H9 (cell line): ENCODE measurements at regions not wholly inside any gene's neighbourhood (a gene's known extent, or its start where the extent isn't known, plus 50 kb on each side); places are given as distances from the start of the nearest gene placed in this dataset.

Source experiments
- DNase-seq: peaks from one replicate; pipeline ENCODE4 v3.0.0-alpha.2; 2017
- H2AFZ ChIP-seq: one replicate; pipeline ENCODE4 v1.6.1; 2013; ENCODE audit warnings: mild to moderate bottlenecking, low read length, control low read depth, moderate library complexity
- H2AK5ac ChIP-seq: 2 replicates; pipeline ENCODE4 v1.6.1; 2013; ENCODE audit warnings: low read length, control low read depth, mixed read lengths; ENCODE audit not compliant: insufficient read length
- H2BK120ac ChIP-seq: one replicate; pipeline ENCODE4 v1.6.1; 2013; ENCODE audit warnings: low read depth, mild to moderate bottlenecking, low read length, control low read depth, inconsistent platforms; ENCODE audit not compliant: poor library complexity, severe bottlenecking
- H2BK12ac ChIP-seq: 2 replicates; pipeline ENCODE4 v1.6.1; 2013; ENCODE audit warnings: low read length, control low read depth, mixed read lengths, low read depth; ENCODE audit not compliant: insufficient read length
- H2BK15ac ChIP-seq: 2 replicates; pipeline ENCODE4 v1.6.1; 2013; ENCODE audit warnings: low read depth, low read length, control low read depth
- H2BK20ac ChIP-seq: one replicate; pipeline ENCODE4 v1.6.1; 2013; ENCODE audit warnings: low read depth, mild to moderate bottlenecking, low read length, control low read depth, inconsistent platforms; ENCODE audit not compliant: poor library complexity, severe bottlenecking
- H2BK5ac ChIP-seq: 2 replicates; pipeline ENCODE4 v1.6.1; 2013; ENCODE audit warnings: low read length, control low read depth, mixed read lengths; ENCODE audit not compliant: insufficient read length
- H3K14ac ChIP-seq: 2 replicates; pipeline ENCODE4 v1.6.1; 2013; ENCODE audit warnings: low read length, control low read depth; ENCODE audit not compliant: insufficient read depth
- H3K18ac ChIP-seq: 2 replicates; pipeline ENCODE4 v1.6.1; 2013; ENCODE audit warnings: low read depth, mild to moderate bottlenecking, mixed read lengths, low read length, control low read depth; ENCODE audit not compliant: insufficient read length
- H3K23ac ChIP-seq: 2 replicates; pipeline ENCODE4 v1.6.1; 2013; ENCODE audit warnings: low read length, control low read depth, mixed read lengths, low read depth; ENCODE audit not compliant: insufficient read length
- H3K23me2 ChIP-seq: 2 replicates; pipeline ENCODE4 v1.6.1; 2013; ENCODE audit warnings: low read depth, mild to moderate bottlenecking, mixed read lengths, low read length, control low read depth; ENCODE audit not compliant: insufficient read length, poor library complexity, severe bottlenecking
- H3K27ac ChIP-seq: 2 replicates; pipeline ENCODE4 v1.5.1; 2013; ENCODE audit warnings: low read length, control low read depth, mixed read lengths, low read depth; ENCODE audit not compliant: insufficient read length
- H3K27me3 ChIP-seq: 2 replicates; pipeline ENCODE4 v1.6.1; 2013; ENCODE audit warnings: low read length, control low read depth, inconsistent platforms; ENCODE audit not compliant: insufficient read depth
- H3K4ac ChIP-seq: 2 replicates; pipeline ENCODE4 v1.6.1; 2013; ENCODE audit warnings: low read depth, mild to moderate bottlenecking, control low read depth, inconsistent platforms, low read length, moderate library complexity
- H3K4me1 ChIP-seq: 2 replicates; pipeline ENCODE4 v1.6.1; 2013; ENCODE audit warnings: low read length, control low read depth, inconsistent platforms; ENCODE audit not compliant: insufficient read depth
- H3K4me2 ChIP-seq: 2 replicates; pipeline ENCODE4 v1.6.1; 2013; ENCODE audit warnings: low read length, control low read depth, mixed read lengths; ENCODE audit not compliant: insufficient read length, insufficient read depth
- H3K56ac ChIP-seq: 2 replicates; pipeline ENCODE4 v1.6.1; 2013; ENCODE audit warnings: low read depth, mild to moderate bottlenecking, mixed read lengths, low read length, control low read depth; ENCODE audit not compliant: insufficient read length
- H3K79me1 ChIP-seq: 2 replicates; pipeline ENCODE4 v1.6.1; 2013; ENCODE audit warnings: low read depth, mild to moderate bottlenecking, moderate library complexity, low read length, control low read depth, inconsistent platforms; ENCODE audit not compliant: insufficient read depth, poor library complexity, severe bottlenecking
- H3K79me2 ChIP-seq: 2 replicates; pipeline ENCODE4 v1.6.1; 2013; ENCODE audit warnings: low read length, control low read depth, inconsistent platforms; ENCODE audit not compliant: insufficient read depth
- H3K9ac ChIP-seq: 2 replicates; pipeline ENCODE4 v1.6.1; 2013; ENCODE audit warnings: low read length, control low read depth, mixed read lengths; ENCODE audit not compliant: insufficient read length; ENCODE audit errors: extremely low read depth
- H3K9me3 ChIP-seq: one replicate; pipeline ENCODE4 v1.6.1; 2013; ENCODE audit warnings: low read depth, low read length, inconsistent platforms; ENCODE audit not compliant: control insufficient read depth
- H3T11ph ChIP-seq: one replicate; pipeline ENCODE4 v1.6.1; 2013; ENCODE audit warnings: mild to moderate bottlenecking, low read length, control low read depth, inconsistent platforms
- H4K20me1 ChIP-seq: one replicate; pipeline ENCODE4 v1.6.1; 2013; ENCODE audit not compliant: control insufficient read depth, insufficient read length, insufficient read depth
- H4K5ac ChIP-seq: 2 replicates; pipeline ENCODE4 v1.6.1; 2013; ENCODE audit warnings: low read depth, mild to moderate bottlenecking, mixed read lengths, low read length, control low read depth; ENCODE audit not compliant: insufficient read length
- H4K8ac ChIP-seq: replicated peaks from 2 replicates; pipeline ENCODE4 v1.6.1; 2013; ENCODE audit warnings: low read length, control low read depth, mixed read lengths, low read depth; ENCODE audit not compliant: insufficient read length
- H4K91ac ChIP-seq: 2 replicates; pipeline ENCODE4 v1.6.1; 2013; ENCODE audit warnings: low read depth, mild to moderate bottlenecking, moderate library complexity, mixed read lengths, low read length, control low read depth; ENCODE audit not compliant: insufficient read length
- H3K27ac Mint-ChIP-seq, 3 experiments: 2 replicates in 2 of 3; 3 replicates in 1 of 3; pipeline ENCODE4 v1.8.0; 2020 to 2021; ENCODE audit warnings: mixed read lengths in 3 of 3, mild to moderate bottlenecking in 1 of 3, moderate library complexity in 1 of 3
- H3K27me3 Mint-ChIP-seq: 2 replicates; pipeline ENCODE4 v1.8.0; 2021; ENCODE audit warnings: low read depth, mild to moderate bottlenecking, moderate library complexity, mixed read lengths
- H3K36me3 Mint-ChIP-seq, 3 experiments: 2 replicates in 2 of 3; 3 replicates in 1 of 3; pipeline ENCODE4 v1.8.0; 2020 to 2021; ENCODE audit warnings: low read depth in 3 of 3, mixed read lengths in 3 of 3; ENCODE audit not compliant: insufficient read depth in 1 of 3
- H3K4me1 Mint-ChIP-seq, 2 experiments: 2 replicates each; pipeline ENCODE4 v1.8.0; 2020; ENCODE audit warnings: mixed read lengths in 2 of 2
- H3K4me3 Mint-ChIP-seq, 2 experiments: 2 replicates in 1 of 2; 3 replicates in 1 of 2; pipeline ENCODE4 v1.8.0; 2020 to 2021; ENCODE audit warnings: mild to moderate bottlenecking in 2 of 2, mixed read lengths in 2 of 2, moderate library complexity in 1 of 2
- H3K9me3 Mint-ChIP-seq, 2 experiments: 2 replicates in 1 of 2; 3 replicates in 1 of 2; pipeline ENCODE4 v1.8.0; 2020; ENCODE audit warnings: mild to moderate bottlenecking in 2 of 2, mixed read lengths in 2 of 2, moderate library complexity in 1 of 2
- WGBS: extraction: QIAGEN DNeasy Blood & Tissue Kit; methylation state at CpG from one replicate; pipeline ENCODE4 v1.1.7; 2013; ENCODE audit warnings: missing lambda C conversion rate, low lambda C conversion rate, mixed read lengths; ENCODE audit not compliant: insufficient read length; ENCODE audit errors: extremely low coverage; 5-methylcytosine and 5-hydroxymethylcytosine counted together
- TF ChIP-seq, protein P1 (sequence below): fragments of 200-600 bp; sonication (generic); conservative IDR thresholded peaks from 3 replicates; pipeline ENCODE4 v1.8.0; 2021; ENCODE audit warnings: antibody characterized with exemption, mild to moderate bottlenecking

DNA sequence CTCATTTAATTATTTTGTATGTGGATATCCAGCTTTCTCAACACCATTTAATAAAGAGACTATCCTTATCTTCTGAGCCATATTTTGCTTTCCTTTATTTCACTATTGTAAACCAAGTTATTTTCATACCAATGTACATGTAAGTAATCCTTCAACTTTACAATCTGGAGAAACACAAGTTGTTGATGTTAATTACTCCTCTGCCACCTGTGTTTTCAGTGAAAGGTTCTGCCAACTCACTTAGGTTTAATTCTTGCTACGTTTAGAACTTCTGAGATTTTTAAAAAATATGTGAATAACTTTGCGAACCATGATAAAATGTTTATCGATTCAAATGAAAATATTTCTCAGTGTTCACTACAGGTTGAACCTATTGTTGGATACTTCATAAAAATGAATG is 244.4 kb downstream of the CDH7 start:
- no peak overlapping the region for H3K9ac ChIP-seq
- no peaks in the 10 kb centered on the region for H3K79me1 ChIP-seq
- H3K4ac ChIP-seq, result no peak overlapping the region
- Mint-ChIP-seq H3K9me3 (no peaks in the 10 kb centered on the region), H3K4me1 (no peaks in the 10 kb centered on the region), H3K4me3 (no peak overlapping the region), H3K27ac (no peak overlapping the region), H3K27me3 (no peaks in the 10 kb centered on the region), H3K36me3 (no peaks in the 10 kb centered on the region; a peak in 1 of 7 replicates)
- H2BK12ac ChIP-seq, result no peak overlapping the region
- no peak for DNase-seq
- H3K9me3 ChIP-seq, result no peaks in the 10 kb centered on the region
- no peak overlapping the region for H3K27ac ChIP-seq
- H3K23ac ChIP-seq, result no peak overlapping the region
- no peaks in the 10 kb centered on the region for H3K4me1 ChIP-seq
- no peak overlapping the region for H4K8ac ChIP-seq
- no peak overlapping the region for H3K18ac ChIP-seq
- no peak overlapping the region for H2BK20ac ChIP-seq
- no peaks in the 10 kb centered on the region for H3K79me2 ChIP-seq
- no peak overlapping the region for H3K56ac ChIP-seq
- no peaks in the 10 kb centered on the region for H3K27me3 ChIP-seq
- no peak overlapping the region for H2BK5ac ChIP-seq
- no peak overlapping the region for H3K4me2 ChIP-seq
- H4K20me1 ChIP-seq, result no peaks in the 10 kb centered on the region
- no peak overlapping the region for H3K14ac ChIP-seq
- no peak overlapping the region for H2AFZ ChIP-seq
- TF ChIP-seq, protein P1, sequence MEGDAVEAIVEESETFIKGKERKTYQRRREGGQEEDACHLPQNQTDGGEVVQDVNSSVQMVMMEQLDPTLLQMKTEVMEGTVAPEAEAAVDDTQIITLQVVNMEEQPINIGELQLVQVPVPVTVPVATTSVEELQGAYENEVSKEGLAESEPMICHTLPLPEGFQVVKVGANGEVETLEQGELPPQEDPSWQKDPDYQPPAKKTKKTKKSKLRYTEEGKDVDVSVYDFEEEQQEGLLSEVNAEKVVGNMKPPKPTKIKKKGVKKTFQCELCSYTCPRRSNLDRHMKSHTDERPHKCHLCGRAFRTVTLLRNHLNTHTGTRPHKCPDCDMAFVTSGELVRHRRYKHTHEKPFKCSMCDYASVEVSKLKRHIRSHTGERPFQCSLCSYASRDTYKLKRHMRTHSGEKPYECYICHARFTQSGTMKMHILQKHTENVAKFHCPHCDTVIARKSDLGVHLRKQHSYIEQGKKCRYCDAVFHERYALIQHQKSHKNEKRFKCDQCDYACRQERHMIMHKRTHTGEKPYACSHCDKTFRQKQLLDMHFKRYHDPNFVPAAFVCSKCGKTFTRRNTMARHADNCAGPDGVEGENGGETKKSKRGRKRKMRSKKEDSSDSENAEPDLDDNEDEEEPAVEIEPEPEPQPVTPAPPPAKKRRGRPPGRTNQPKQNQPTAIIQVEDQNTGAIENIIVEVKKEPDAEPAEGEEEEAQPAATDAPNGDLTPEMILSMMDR, result no peak
- H2BK120ac ChIP-seq, result no peak overlapping the region
- H3K23me2 ChIP-seq, result no peaks in the 10 kb centered on the region
- WGBS, result no CpG with 5 or more reads among the region's 3 CpGs
- H4K5ac ChIP-seq, result no peak overlapping the region
- H2BK15ac ChIP-seq, result no peak overlapping the region
- no peak overlapping the region for H3T11ph ChIP-seq
- no peak overlapping the region for H2AK5ac ChIP-seq
- no peak overlapping the region for H4K91ac ChIP-seq
